ENCODE measurements at regions not wholly inside any gene's neighbourhood (a gene's known extent, or its start where the extent isn't known, plus 50 kb on each side); places are given as distances from the start of the nearest gene placed in this dataset.

DNA sequence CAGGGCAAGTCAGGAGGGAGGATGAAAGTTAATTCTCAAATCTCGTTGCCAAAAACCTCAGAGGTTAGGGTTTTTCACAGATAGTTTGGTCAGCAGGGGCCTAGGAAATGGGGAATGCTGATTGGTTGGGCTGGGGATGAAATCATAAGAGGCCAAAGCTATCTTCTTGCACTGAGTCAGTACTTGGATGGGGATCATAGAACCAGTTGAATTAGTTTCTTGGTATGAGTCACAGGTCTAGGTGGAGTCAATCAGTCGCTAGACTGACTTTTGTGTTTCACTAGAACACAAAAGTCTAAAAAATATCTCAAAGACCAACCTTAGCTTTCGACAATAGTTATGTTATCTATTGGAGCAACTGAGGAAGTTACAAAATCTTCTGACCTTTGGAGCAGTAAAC, 368.5 kb downstream of the TBC1D32 start:
- no peak for DNase-seq
- TF ChIP-seq, protein P1, sequence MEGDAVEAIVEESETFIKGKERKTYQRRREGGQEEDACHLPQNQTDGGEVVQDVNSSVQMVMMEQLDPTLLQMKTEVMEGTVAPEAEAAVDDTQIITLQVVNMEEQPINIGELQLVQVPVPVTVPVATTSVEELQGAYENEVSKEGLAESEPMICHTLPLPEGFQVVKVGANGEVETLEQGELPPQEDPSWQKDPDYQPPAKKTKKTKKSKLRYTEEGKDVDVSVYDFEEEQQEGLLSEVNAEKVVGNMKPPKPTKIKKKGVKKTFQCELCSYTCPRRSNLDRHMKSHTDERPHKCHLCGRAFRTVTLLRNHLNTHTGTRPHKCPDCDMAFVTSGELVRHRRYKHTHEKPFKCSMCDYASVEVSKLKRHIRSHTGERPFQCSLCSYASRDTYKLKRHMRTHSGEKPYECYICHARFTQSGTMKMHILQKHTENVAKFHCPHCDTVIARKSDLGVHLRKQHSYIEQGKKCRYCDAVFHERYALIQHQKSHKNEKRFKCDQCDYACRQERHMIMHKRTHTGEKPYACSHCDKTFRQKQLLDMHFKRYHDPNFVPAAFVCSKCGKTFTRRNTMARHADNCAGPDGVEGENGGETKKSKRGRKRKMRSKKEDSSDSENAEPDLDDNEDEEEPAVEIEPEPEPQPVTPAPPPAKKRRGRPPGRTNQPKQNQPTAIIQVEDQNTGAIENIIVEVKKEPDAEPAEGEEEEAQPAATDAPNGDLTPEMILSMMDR (IDR thresholded peaks at IDR 0.05), result no peak
- Histone ChIP-seq H3K9me3 (no peaks in the 10 kb centered on the region), H3K4me3 (no peak overlapping the region), H3K27me3 (no peaks in the 10 kb centered on the region), H3K4me1 (no peaks in the 10 kb centered on the region), H3K9ac (ENCODE audit: low read depth in 2 of 2, low read length in 2 of 2) (no peak overlapping the region), H3K27ac (no peak overlapping the region), H3K36me3 (no peaks in the 10 kb centered on the region)
- intact Hi-C loops (cut with DNase I), result no loop called here

DNA sequence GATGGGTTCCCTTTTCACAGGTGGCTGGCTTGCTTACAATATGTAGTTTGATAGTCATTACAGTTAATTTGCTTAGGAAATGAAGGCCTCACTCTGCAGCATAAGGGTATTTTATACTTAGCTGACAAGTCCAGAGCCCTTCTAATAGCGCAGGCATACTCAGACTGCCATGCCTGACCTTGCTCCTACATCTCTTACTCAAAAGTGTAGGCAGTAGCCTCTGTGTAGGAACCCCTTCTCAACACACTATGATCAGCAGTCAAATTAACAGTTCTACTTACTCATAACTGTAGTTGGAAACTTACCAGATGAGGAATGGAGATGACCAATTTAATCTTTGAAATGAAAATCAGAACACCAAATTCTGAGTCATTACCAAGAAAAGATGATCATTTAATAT, 373.5 kb downstream of the TBC1D32 start:
- Histone ChIP-seq H3K4me3 (no peak overlapping the region), H3K9me3 (no peaks in the 10 kb centered on the region), H3K4me1 (no peaks in the 10 kb centered on the region), H3K27ac (no peak overlapping the region), H3K27me3 (no peaks in the 10 kb centered on the region), H3K36me3 (no peaks in the 10 kb centered on the region), H3K9ac (ENCODE audit: low read depth in 2 of 2, low read length in 2 of 2) (no peak overlapping the region)
- no peak for DNase-seq
- TF ChIP-seq, protein P1 (IDR thresholded peaks at IDR 0.05), result no peak
- intact Hi-C loops (cut with DNase I), result no loop called here

DNA sequence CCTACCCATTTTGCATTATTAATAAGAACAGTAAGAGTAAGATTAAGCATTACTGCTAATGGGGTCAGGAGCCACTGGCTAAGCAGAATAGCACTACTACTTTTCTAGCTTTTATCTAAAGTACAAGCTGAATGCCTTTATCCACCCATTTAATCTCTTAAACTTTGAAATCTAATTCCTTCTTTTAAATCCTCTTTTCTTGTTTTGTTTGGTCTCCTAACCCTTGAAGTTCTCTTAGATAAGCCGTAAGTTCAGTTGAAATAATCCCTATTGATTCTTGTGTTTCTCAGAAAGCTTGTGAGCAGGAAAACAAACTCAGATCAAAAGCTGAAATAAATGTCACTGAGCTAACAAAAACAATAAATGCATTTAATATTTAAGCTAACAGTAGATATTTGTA, 380.2 kb downstream of the TBC1D32 start:
- no peaks in the 10 kb centered on the region for H3K27me3 ChIP-seq
- intact Hi-C loops (cut with DNase I), result no loop called here
- H3K36me3 ChIP-seq, result no peaks in the 10 kb centered on the region
- no peak overlapping the region for H3K4me3 ChIP-seq
- H3K9ac ChIP-seq (ENCODE audit: low read depth in 2 of 2, low read length in 2 of 2), result no peak overlapping the region
- H3K4me1 ChIP-seq, result no peaks in the 10 kb centered on the region
- H3K9me3 ChIP-seq, result no peaks in the 10 kb centered on the region
- H3K27ac ChIP-seq, result no peak overlapping the region
- TF ChIP-seq, protein P1 (IDR thresholded peaks at IDR 0.05), result no peak
- no peak for DNase-seq

DNA sequence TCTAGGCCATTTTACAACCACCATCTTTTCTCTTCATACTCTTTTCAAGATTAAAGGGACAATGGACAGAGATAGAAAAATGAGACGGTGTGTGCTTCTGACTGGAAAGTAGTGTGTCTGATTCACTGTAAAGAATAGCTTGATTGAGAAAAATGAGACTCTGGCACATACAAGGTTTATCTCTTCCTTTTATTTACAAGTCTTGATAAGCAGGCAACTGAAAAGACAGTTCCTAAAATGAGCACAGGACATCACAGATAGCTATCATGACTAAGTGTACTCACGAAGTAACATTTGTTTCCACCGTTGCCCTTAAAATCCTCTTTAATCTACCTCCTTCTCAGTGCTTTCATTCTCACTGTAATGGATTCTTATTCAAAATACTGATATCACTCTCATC, 383.0 kb downstream of the TBC1D32 start:
- no peaks in the 10 kb centered on the region for H3K9me3 ChIP-seq
- H3K36me3 ChIP-seq, result no peaks in the 10 kb centered on the region
- H3K9ac ChIP-seq (ENCODE audit: low read depth in 2 of 2, low read length in 2 of 2), result no peak overlapping the region
- no peak overlapping the region for H3K27ac ChIP-seq
- intact Hi-C loops (cut with DNase I), result no loop called here
- TF ChIP-seq, protein P1 (IDR thresholded peaks at IDR 0.05), result no peak
- no peaks in the 10 kb centered on the region for H3K27me3 ChIP-seq
- DNase-seq, result no peak
- H3K4me3 ChIP-seq, result no peak overlapping the region
- no peaks in the 10 kb centered on the region for H3K4me1 ChIP-seq

DNA sequence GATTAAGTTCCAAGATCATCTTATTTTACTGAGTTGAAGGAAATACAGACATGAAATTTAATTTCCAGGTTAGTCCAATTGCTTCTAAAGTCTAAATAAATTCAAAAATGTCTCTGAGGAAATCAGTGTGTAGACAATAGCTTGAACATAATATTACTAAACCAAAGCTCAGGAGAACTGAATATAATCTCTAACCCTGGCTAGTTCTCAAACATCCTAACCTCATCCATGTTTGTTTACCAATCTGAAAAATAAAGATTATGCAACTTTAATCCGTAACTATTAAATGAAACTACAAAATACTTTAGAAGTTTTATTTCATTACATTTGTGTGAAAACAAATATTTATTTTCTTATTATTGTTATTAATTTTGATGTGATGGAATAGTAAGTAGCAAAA, 387.2 kb downstream of the TBC1D32 start:
- H3K9me3 ChIP-seq, result no peaks in the 10 kb centered on the region
- no peak for DNase-seq

More for the DNA sequence above, 387.2 kb downstream of the TBC1D32 start:
- intact Hi-C loops (cut with DNase I), result no loop called here
- no peaks in the 10 kb centered on the region for H3K4me1 ChIP-seq
- TF ChIP-seq, protein P1 (IDR thresholded peaks at IDR 0.05), result no peak
- no peaks in the 10 kb centered on the region for H3K36me3 ChIP-seq
- H3K4me3 ChIP-seq, result no peak overlapping the region
- no peak overlapping the region for H3K27ac ChIP-seq
- no peaks in the 10 kb centered on the region for H3K27me3 ChIP-seq
- no peak overlapping the region for H3K9ac ChIP-seq (ENCODE audit: low read depth in 2 of 2, low read length in 2 of 2)

Data from colonic mucosa (tissue), 4 donors.